Kidney capillary endothelial cell (primary cell): ENCODE measurements at regions not wholly inside any gene's neighbourhood (a gene's known extent, or its start where the extent isn't known, plus 50 kb on each side); places are given as distances from the start of the nearest gene placed in this dataset.
"Not testable (repeated sequence)": the region's sequence is repeated elsewhere in the genome, so short reads cannot be mapped to it uniquely, and the experiment has no call there.

Experiments used
- DNase-seq: peaks from one replicate; pipeline ENCODE4 v3.0.0-alpha.2; 2018; ENCODE audit warnings: low spot score

DNA sequence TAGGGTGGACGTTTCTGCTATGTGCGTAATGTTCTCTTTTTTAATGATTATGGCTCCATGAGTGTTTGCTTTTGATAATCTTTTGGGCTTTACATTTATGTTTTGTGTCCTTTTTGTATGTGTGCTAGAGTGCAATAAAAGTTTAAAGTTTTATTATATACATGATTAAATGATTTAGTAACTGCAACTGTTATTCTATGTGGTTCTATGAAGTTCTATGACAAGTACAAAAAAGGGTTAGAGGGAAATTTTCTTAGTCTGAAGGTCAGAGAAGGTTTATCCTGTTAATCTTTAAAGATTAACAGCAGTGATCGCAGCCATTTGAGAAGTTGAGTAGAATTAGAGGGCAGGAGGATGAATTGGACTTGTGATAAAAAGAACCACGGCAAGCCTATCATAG is 386.4 kb upstream of the CHRM3 start:
- no peak for DNase-seq

DNA sequence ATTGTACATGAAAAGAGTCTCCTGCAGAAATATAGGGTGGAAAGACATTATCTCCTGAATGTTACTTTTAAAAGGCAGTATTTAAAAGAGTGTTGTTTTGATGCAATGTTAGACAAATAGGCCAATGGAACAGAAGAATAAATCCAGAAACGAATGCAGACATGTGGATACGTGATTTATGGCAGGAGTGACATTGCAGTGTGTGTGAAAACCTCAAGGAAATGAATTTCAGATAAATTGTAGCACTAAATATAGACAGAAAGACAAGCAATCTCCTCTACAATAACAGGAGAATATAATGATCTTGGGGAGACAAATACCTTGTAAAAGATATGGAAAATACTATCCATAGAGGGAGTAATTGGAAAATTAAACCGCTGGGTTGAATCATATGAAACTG is 387.8 kb upstream of the CHRM3 start:
- no peak for DNase-seq

DNA sequence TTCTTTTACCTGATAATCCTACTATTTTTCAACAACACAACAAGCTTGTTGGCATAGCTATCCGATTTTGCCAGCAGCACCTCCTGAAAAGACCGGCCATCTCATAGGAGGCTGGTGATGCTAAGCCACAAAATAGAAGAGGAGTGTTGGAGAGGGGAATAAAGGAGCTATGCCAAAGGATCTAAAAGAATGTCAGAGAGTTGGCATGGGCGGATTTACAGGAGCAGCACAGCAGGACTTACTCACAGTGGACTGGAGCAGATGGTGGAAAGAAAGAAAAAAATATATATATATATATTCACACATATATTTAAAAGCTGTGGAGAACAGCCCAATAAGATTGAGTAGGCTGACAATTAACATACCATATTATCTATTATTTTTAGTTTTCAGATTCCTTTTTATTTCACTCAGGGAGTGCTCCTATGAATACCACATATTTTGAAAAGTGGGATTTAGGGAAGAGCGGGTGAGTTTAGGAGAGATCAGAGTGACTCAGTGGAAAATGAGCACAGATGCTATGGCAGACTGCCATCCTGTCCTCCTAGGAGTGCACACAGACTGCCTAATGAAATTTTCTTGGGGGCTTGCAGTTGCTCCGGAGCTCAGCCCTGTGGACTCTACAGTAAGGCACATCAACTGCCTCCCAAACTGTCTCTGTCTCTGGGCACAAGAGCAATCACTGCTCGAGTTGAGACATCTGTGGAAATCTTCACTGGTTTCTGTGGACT is 394.4 kb upstream of the CHRM3 start:
- no peak for DNase-seq

DNA sequence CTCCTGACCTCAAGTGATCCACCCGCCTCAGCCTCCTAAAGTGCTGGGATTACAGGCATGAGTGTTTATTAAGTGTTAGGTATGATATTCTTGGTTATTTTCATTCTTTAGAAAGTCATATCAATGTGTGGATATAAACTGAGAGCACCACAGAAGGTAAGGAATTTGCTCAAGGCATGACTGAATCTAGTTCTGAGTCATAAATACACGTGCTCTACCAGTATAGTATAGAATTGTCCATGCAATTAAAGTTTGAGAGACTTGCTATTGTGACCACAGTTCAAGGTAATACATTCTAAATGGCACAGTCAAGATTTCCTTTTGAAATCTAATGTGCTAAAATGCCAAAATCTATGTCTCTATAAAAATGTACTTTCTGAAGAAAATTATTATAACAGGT is 401.1 kb upstream of the CHRM3 start:
- no peak for DNase-seq

DNA sequence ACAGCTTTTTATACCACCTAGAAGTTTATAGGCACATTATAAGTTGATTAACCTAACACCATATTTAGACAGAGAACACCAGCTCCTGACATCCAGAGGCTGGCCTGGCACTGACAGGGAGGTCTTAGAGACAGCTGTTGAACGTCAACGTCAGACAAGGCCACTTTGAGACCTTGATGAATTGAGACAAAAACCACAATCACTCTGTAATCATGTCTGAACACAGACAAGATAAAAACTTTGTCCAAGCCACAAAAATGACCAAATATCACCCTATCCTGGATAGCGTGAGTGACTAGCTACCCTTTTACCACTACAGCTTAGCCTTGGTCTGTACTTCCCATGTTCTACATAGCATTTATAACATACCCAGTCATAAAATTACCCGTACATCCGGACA is 403.6 kb upstream of the CHRM3 start:
- no peak for DNase-seq

DNA sequence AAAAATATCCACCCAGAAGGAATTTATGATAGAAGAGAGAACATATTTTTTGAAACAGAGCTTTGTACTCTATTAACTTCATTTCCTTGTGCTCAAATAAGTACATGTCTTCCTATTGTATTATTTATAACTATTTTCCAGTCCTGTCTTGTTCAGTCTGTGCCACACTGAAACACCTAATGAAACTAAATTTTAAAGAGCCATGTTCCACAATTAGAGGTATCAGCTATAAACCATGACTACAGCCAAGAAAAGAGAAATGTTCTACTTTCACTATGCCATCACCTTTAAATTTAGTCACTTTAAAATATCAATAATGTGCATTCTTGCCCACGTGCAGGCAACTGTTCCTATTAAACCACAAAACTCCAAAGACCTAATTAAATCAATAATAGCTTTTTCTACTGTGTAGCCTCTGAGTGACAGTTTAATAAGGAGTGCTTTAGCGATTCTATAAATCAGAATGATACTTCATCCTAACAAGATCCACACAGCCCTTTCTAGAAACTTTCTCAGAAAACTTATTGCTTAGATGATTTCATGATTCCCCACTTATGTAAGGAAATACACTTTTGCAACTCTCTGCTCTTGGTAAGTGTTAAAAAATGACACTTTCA is 404.9 kb upstream of the CHRM3 start:
- no peak for DNase-seq

DNA sequence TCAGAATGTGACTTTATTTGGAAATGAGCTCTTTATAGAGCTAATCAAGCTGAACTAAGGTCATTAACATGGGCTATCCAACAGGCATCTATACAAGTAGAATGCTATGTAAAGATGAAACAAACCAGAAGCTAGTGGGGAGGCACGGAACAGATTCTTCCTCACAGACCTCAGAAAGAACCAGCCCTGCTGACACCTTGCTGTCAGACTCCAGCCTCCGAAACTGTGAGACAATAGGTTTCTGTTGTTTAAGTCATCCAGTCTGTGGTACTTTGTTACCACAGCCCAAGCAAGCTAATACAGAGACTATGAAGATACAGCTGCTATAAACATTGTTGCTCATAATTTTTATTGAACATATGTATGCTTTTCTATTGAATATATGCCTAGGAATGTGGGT is 406.3 kb upstream of the CHRM3 start:
- no peak for DNase-seq

DNA sequence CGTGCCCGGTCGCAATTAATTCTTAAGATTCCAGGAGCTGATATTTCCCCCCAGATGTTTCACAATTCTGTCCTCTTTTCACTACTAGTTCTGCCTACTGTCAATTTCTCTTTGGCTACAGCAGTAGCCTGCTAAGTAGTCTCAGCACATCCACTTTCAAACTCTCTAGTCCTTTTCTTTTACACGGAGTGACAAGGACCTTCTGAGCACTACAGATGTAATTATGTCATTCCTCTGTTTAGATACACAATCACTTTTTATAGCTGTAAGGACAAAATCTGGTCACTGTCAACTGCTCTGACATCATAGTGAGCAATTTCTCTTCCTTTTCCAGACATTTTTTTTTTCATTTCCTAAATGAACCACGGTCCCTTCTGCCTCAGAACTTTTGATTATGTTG is 421.7 kb upstream of the CHRM3 start:
- DNase-seq, result no peak

DNA sequence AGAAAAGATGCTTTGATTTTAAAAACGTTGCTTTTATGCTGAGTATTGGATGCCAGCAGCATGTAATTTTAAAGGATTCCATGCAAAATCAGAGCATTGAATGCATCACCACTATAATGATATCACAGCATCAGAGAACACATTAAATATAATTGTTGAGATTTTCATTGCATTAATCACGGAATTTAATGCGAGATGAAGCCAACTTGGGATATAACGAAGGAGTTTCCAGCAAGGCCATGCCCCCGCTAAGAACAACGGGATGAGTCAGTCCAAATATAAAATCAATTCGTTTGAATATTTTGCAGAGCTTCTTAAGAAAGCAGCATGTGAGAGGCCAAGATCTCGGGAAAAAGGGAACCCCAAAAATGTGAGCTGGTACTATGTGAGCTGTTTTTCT is 423.4 kb upstream of the CHRM3 start:
- DNase-seq, result no peak

DNA sequence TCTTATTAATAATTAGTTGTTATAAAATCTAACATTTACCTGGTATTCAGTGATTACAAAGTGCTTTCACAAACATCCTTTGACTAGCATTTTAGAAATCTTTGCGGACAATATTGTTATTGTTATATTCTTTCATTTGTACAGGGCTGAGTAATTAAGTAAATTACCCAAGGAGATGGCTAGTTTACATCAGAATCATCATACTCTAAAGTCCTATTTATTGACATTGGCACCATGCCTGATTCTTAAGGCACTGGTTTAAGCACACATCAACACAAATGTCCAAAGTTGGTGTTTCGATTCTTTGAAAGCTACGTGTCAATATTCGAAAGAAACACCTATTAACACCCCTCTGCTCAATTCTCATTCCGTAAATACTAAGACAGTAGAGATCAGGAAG is 424.6 kb upstream of the CHRM3 start:
- no peak for DNase-seq

DNA sequence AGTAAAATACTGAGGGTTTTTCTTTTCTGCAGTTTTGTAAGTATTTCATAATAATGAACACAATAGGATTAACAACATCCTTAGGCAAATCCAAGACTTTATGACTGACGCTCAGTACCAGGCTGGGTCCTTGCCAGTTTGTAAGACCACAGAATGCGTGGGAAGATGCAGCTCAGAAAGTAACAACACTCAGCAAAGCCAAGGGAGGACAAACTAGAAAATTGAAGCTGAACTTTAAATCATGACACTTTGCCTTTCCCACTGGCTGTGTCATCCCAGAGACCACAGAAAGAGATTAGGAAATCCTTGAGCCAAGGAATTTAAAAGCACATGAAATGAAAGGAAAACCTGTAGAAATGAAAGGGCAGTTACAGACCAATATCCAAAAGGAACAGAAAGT is 426.3 kb upstream of the CHRM3 start:
- DNase-seq, result no peak

DNA sequence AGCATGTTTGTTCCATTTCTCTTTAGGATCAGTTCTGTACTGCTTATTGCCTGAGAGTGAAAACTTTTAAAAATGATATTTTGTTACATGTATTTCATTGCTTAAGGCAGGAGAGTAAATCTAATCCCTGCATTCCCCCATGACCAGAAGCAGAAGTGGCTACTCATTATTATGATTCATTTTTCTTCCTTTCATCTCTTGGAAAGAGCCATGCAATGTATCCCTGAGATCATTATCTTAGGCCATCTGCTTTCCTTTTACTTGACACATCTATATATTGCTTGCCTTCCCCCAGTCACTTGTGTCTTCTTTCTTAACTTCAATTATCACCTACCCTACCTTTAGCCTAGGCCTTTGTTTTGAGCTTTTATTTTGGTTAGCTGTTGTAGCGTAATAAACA is 430.4 kb upstream of the CHRM3 start:
- no peak for DNase-seq

DNA sequence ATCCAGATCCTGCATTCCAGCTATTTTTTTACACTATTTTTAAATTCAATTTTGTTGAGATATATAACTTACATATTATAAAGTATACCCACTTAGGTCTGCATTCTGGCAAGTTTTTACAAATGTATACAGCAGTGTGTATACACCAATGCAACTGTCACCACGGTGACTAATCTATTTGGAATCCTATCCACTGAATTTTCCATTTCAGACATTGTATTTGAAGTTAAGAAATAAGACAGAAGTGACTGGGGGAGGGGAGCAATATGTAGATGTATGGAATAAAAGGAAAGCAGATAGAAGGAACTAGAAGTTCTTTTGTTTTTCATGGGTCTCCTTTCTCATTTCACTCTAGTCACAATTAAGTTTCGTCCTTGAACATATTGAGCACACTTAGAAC is 431.5 kb upstream of the CHRM3 start:
- peak; percentile 3 for DNase-seq

DNA sequence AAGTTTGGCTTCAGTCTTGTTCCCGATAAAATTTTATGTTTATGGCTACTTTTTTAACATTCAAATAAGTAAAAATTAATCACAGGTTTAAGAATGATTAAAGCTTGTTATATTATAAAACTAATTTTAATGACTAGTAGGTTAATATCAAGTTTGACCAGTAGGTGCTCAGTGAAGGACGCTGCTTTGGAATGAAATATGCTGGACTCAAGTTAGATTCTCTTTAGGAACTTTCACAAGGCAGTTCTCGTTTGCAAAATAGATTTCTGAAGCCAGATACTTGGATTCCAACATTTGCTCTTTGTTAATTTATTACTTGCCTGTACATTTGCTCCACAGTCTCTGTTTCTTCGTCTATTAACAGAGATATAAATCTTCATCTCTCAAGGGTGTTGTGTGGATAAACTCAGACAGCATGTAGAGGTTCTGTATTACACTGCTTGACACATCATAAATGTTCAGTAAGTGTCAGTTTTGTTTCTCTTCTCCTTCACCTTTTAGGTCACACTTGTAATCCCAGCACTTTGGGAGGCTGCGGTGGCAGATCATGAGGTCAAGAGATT is 432.8 kb upstream of the CHRM3 start:
- no peak for DNase-seq

DNA sequence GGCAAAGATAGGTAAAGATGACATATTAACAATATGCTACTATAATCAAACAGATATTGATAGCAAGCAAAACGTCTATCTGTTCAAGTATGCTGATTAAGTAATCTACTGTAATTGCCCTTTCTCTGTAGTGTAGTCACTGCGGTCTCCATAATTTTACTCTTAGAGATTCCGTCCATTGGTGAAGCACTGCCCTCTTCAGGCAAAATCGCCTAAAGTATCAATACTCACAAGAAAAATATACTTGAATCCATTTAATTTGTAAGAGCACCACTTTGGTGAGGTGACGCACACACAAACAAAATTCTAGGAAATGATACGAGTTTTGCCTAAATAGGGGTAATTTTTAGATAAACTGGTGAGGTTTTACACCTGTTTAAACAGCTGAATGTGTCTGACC is 434.6 kb upstream of the CHRM3 start:
- DNase-seq, result no peak

DNA sequence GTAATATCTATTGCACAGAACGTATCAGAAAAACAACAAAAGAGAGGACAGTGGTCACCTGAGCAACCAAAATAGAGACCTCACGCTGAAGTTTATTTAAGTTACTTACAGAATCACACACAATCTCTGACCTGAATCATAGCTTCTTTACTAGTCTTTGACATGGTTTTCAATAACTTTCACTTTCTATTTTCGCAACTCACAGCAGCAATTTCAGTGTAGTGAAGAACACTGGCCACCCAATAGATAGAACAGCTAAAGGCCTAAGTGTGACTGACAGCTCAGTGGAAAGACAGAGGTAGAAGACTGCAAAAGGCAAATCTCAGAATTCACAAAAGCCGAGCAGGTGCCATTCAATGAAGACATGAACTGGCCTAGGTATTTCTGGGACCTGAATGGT is 435.6 kb upstream of the CHRM3 start:
- no peak for DNase-seq

DNA sequence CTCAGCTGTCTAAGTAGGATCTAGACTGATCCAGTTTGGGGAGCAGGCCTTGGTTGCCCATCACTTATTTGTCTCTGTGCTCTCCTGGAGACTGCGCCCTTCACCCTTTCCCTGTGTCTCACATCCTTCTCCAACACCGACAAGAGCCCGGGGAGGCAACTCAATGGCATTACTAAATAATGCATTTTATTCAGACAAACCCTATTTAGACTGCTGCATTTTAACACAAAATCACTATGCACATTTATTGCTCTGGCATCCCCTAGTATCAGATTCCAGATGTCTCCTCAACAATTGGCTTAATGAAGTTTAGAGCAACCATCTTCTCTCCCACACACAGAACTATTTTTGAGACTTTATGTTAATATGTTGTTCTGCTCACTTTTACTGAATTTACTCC is 436.4 kb upstream of the CHRM3 start:
- no peak for DNase-seq

DNA sequence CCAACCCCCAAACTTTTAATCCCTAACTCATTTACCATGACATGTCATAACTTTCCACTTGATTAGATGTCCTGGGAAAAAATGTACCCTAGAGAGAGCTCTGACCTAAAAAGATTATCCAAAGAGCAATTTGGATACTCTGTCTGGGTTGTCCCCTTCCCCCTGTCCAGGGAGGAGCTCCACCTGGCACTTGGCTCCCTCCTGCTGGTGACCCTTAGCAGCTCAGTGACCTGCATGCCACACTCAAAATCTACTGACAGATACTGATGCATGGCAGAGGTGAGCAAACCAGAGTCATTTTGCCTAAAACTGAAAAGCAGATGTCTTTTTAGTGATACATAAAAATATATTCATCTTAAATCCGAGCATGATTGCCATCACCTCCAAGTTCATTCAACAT is 442.3 kb upstream of the CHRM3 start:
- DNase-seq, result no peak

DNA sequence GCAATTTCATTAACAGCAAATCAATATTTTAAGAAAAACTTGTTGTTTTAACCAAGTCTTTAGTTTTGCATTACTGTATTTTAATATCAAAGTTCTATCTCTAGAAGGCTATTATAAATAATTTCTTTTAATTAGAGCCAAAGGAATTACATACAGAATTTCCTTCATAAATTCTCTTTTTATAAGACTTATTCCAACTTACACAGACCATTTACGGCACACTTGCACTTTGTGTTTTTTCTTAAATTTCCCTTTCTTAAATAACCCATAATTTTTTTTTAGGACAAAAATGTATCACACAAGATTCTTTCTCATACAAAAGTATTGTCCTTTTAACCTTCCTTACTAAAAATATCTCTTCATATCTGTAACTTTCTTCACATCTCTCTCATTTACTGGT is 458.5 kb upstream of the CHRM3 start:
- no peak for DNase-seq

DNA sequence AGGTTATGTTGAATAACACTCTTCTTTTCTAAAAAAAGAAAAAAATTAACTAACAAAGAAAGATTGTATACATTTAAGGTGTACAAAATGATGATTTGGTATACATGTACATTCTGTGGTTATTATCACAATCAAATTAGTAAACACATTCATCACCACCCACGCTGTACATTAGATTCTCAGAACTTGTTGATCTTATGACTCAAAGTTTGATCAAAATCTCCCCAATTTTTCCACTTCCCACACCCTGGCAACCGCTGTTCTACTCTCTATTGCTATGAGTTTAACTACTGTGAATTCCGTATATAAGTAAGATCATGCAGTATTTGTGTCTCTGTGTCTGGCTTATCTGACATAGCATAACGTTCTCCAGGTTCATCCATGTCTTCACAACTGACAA is 469.5 kb upstream of the CHRM3 start:
- DNase-seq, result no peak

DNA sequence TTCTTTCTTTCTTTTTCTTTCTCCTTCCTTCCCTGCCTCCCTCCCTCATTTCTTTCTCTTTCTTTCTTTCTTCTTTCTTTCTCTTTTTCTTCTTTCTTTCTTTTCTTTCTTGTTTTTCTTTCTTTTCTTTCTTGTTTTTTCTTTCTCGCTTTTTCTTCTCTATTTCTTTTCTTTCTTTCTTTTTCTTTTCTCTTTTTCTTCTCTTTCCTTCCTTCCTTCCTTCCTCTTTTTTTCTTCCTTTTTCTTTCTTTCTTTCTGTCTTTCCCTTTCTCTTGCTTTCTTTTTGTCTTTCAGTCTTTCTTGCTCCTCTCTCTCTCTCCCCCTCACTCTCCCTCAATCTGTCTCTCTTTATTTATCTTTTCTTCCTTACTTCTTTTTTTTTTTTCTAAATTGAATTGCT is 472.0 kb upstream of the CHRM3 start:
- DNase-seq, result no peak

DNA sequence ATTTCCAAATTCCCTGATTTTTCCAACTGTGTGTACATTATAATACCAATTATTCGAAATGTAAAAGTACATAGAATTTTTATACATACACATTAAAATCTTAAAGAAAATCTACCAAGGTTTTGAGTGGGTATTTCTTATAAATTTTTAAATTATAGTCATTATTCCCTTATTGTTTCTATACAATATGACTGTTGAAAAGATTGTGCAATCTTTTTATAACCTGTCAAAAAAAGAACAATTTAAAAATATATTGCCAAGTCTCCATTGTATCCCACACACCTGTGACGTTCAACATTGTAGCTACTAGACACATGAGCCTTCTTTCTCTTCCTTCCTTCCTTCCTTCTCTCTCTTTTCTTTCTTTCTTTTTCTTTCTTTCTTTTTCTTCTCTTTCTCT is 473.2 kb upstream of the CHRM3 start:
- no peak for DNase-seq

DNA sequence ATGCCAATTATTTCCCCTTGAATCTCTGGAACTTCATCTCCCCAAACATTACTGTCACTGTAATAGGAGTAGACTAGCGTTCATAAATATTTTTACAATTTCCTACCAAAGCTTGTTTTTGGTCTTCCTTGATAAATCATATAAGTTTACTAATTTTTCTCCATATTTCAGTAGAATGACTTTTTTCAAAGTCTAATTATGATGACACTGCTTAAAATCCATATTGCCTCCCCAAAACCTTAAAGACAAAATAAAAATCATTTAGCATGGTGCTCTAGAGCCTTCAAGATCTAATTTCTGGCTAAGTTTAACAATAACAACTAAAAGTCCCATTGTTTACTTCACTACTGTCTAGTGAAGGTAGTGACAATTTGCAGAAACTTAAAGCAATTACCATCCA is 474.2 kb upstream of the CHRM3 start:
- DNase-seq, result no peak

DNA sequence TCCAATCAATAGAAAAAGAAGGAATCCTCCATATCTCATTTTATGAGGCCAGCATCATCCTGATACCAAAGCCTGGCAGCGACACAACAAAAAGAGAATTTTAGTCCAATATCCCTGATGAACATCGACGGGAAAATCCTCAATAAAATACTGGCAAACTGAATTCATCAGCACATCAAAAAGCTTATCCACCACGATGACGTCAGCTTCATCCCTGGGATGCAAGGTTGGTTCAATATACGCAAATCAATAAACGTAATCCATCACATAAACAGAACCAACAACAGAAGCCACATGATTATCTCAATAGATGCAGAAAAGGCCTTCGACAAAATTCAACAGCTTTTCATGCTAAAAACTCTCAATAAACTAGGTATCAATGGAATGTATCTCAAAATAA is 483.6 kb upstream of the CHRM3 start:
- not testable (repeated sequence) for DNase-seq
